ENCODE measurements at regions not wholly inside any gene's neighbourhood (a gene's known extent, or its start where the extent isn't known, plus 50 kb on each side); places are given as distances from the start of the nearest gene placed in this dataset.
A peak's percentile ranks its signal among the peaks of the same experiment; 100 is the strongest.
"Not testable (repeated sequence)": the region's sequence is repeated elsewhere in the genome, so short reads cannot be mapped to it uniquely, and the experiment has no call there.

DNA sequence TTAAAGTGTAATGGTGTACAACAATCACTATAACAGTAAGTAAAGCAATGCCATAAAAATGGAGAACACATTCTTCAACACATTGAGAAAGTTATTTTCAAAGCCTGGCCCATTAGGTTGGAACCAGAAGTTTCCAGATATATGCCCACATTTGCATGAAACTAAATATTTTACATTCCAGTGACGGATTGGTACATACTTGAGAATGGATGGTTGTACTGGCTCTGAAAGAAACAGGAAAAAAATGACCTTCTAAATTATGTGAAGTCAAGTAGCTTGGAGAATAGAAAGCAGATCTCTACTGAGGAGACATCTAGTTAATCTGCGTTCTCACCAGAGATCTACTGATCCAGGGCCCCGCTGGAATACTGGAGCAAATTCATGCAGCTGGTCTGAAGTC, 1037.0 kb downstream of the NR2F1-AS1 start:
- DNase-seq, result no peak

DNA sequence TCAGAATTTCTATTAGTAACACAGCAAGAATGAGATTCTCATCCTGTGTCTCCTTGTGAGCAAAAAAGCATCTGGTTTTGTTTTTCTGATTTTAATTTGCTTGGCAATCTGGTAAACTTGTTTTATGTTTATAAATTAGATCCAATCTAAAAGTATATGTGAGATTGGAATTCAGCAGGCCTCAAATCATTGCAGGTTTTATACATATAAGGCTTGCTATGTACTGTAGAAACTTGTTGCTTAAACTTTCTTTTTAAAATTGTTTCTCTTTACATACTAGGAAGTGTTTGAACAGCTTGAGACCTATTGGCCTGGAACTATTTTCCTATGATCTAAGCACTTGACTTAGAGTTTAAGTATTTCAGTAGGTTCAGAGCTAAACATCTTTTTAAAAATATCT, 1037.8 kb downstream of the NR2F1-AS1 start:
- no peak for DNase-seq

DNA sequence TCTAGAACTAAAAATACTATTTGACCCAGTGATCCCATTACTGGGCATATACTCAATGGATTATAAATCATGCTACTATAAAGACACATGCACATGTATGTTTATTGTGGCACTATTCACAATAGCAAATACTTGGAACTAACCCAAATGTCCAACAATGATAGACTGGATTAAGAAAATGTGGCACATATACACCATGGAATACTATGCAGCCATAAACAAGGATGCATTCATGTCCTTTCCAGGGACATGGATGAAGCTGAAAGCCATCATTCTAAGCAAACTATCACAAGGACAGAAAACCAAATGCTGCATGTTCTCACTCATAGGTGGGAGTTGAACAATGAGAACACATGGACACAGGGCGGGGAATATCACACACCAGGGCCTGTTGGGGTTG, 1039.0 kb downstream of the NR2F1-AS1 start:
- DNase-seq, result not testable (repeated sequence)

DNA sequence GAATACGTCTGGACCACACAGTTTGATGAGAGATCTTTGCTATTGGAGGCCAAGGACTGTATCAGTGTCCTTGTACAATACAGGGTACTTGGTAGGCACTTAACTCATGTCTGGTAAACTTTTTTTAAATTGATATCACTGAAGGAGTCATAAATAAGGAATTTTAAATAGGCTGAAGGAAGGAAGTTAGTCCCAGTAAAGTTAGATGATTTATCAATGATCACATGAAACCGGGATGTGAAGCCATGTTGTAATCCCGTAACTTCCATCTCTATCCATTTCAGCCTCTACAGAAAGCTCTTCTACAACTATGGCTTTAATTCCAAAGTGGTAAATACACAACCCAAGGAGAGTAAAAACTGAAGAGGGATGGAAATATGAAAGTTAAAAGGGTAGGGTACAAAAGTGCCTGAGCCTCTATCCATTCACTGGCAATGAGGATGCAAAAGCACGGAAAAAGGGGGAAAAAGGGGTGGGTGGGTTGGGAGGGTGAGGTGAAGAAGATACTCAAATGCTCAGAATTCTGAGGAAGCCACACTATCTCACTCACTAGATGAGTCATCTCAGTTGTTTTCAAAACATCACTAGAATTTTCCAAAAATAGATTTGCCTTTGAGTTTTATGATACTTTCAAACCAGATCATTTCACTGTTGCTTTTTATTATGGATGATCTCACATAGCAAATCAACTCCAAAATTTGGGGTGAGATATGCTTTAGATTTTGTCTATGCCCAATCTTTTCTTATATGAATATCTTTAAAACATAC, 1053.5 kb downstream of the NR2F1-AS1 start:
- no peak for DNase-seq

DNA sequence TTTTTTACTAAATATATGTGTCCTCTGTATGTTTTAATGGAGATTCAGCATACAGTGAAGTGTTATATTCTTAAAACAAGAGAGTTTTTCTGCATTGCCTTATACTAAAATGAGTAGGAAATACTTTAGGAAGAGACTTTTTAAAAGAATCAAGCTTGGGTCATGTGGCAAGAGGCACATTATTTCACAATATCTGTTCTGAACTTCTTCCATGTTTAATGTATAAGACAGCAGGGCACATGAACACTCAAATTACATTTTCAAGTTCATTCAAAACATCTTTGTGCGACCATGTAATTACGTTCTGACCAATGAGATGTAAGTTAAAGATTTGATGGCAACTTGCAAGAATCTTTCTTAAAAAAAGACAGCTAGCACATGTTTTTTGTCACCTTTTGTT, 1055.9 kb downstream of the NR2F1-AS1 start:
- DNase-seq, result no peak

DNA sequence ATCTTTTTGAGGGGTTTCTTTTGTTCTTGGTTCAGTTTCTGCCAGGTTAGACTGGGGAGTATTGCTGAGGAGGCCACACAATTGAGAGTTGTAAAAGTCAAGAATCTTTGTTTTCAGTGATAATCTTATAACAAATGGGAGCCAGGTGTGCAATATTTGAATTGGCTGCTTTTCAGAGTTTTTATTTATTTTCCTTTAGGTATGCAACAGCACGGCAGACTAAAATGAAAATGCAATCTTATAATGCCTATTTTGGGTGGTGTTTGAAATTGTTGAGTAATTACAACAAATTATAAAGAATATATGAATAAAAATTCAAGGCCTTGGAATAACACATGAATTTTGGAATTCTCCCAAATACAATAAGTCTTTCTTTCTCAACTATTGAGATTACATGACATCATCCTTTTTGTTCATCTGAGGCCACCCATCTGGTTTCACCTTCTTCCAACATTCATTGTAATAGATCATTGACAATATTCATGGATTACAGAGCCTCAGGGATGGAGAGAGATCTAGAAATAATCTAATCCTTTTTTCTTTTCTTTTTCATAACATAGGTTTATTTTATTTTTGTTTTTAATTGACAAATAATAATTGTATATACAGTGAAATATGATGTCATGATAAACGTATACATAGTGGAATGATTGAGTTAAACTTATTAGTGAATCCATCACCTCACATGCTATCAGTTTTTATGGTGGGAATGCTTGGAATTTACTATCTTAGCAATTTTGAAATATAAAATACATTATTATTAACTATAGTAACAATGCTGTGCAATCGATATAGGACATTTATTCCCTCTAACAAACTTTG, 1061.0 kb downstream of the NR2F1-AS1 start:
- DNase-seq, result peak; percentile 61

DNA sequence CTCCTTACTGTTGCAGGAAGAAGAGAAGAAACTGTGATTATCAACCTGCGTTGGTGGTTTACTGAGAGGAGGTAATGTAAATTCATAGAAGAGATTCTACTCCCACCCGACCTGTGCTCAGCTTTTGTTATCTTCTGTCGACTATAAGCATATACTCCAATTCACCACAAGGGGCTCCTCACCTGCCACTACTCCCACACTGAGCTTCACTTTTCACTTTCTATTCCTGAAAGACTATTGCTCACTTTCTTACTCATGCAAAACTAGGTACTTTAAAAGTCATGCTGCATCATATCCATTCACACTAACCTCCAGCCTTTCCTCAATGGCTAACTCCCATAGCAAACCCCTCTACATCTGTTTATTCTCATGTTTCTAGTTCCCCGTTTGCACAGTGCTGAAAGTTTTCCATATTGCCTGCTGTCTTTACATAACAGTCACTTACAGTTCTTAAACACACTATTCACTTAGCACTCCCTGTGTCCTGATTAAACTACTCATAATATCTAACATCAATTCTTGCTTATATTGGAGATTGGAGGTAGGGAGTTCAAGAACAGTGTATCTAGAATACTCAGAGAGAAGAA, 1062.6 kb downstream of the NR2F1-AS1 start:
- peak; percentile 9 for DNase-seq

DNA sequence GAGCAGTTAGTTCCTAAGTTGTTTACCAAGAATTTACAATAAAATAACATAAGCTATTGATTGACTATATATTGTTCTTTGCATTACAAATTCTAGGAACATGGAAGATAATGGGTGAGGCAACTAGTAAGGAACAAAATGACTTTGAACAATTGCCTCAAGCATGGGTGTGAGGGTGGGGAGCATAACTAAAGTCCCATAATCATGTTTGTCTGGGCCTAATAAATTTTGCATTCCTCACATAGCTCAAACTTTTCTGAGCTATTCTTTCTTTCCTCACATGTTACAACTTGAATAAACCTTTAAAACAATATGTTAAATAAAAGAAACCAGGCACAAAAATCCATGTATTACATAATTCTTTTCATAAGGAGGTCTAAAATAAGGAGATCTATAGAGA, 1066.1 kb downstream of the NR2F1-AS1 start:
- no peak for DNase-seq

DNA sequence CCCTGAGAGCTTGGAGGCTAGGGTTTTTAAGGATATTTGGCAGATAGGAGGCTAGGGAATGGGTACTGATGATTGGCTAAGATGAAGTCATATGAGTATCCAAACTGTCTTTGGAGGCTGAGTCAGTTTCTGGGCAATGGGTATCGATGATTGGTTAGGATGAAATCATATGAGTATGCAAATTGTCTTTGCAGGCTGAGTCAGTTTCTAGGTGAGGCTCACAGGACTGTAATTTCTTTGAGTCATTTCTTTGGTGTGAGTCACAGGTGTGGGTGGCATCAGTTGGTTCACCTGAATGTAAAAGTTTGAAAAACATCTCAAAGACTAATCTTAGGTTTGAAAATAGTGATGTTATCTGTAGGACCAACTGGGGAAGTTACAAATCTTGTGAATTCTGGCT, 1068.0 kb downstream of the NR2F1-AS1 start:
- DNase-seq, result no peak

DNA sequence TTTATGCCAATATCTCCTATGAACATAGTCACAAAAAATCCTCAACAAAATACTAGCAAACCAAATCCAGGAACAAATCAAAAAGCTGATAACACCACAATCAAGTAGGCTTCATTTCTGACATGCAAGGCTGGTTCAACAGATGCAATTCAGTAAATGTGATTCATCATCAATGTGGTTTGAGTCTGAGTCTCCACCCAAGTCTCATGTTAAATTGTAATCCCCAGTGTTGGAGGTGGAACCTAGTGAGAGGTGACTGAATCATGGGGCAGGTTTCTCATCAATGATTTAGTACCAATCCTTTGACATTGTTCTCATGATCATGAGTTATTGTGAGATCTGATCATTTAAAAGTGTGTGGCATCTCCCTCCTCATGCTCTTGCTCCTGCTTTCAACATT, 1072.7 kb downstream of the NR2F1-AS1 start:
- DNase-seq, result no peak

DNA sequence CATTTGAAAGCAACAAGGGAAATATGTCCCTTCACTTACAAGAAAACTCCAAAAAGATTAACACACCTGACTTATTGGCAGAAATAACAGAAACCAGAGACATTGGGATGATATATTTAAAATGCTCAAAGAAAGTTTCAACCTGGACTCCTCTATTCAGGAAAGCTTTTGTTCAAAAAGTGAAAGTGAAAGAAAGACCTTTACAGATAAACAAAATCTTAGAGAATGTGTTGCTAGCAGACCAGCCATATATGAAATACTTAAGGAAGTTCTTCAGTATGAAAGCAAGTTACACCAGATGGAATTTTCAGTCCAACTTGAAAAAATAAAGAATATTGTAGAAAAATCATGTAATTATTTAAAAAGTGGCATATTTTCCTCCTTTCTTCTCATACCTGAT, 1075.1 kb downstream of the NR2F1-AS1 start:
- DNase-seq, result no peak

DNA sequence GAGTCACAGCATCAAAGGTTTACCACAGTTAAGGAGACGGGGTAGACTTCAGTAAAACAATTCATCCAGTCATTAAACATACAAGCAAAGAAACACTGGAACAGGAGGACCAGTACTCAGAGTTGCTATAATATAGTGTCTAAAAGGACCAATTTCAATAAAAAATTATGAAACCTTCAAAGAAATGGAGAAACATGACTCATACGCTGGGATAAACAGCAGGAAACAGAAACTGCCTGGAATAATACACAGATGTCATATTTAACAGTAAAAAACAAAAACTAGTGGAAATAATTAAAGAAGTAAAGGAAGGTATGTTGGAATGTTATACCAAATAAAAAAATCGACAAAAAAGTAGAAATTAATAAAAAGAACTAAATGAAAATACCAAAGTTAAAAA, 1075.9 kb downstream of the NR2F1-AS1 start:
- DNase-seq, result no peak

DNA sequence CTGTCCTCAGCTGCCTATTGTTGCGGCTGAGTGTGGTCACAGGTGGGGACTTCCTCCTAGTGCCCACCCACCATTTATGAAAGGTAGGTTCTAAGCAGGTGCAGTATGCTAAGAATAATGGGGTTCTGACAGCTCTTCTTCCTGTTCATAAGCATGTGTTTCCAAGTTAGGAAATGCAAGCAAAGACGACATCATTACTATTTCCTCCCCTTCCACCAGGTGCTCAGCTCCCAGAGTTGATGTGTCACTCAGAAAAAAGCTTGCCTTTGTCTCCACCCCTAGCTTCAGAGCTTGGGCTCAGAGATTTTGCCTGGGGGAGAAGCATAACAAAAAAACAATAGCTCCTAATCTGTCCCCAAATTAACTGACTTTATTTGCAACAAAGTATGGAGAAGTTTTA, 1076.7 kb downstream of the NR2F1-AS1 start:
- no peak for DNase-seq

DNA sequence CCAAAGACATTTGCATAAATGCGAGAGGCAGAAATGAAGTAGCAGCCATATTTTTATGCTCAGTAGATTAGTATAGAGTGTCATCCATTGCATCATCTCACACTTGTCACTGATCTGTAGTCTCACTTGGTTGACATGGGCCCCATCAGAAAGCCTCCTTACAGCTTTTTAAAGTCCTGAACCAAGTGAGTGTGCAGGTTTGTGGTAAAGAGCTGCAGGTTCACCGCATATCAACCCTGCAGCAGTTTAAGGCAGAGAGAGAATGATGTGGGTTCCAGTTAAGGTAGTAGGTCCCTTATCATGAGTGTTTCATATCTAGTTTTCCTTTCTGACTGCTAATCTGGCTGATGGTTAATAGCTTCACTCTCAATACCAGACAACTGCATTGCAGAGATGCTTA, 1080.3 kb downstream of the NR2F1-AS1 start:
- DNase-seq, result no peak

DNA sequence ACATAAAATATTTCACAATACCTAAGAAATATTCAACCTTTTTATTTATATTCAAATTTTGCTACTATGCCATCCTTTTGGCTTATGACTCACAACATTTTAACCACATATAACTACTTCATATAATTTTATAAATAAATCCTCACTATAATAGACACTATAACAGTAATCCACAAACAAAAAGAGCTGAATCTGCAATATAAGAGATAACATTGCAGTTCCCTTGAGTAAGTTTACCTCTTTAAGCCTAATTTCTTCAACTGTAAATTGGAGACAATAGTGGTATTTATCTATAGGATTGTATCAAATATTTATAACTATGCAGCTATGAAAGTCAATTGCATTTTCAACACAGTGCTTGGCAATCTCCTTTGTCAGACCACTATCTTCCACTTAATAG, 1084.5 kb downstream of the NR2F1-AS1 start:
- DNase-seq, result no peak

DNA sequence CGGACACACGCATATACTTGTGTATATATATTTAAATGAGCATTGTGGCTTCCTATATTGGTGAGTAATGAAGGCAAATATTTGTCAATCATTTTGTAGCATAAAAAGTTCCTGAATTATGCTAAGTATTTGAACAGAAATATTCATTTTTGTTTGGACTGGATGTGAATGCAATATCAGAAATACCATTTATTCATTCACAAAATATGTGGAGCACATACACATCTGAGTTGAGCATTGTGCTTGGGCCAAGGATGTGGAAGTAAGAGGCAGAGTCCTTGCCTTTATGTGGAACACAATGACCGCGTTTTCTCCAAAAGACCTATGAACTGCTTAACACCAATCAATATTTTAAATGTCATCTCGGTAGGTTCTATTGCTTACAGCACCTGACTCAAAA, 1086.5 kb downstream of the NR2F1-AS1 start:
- no peak for DNase-seq

DNA sequence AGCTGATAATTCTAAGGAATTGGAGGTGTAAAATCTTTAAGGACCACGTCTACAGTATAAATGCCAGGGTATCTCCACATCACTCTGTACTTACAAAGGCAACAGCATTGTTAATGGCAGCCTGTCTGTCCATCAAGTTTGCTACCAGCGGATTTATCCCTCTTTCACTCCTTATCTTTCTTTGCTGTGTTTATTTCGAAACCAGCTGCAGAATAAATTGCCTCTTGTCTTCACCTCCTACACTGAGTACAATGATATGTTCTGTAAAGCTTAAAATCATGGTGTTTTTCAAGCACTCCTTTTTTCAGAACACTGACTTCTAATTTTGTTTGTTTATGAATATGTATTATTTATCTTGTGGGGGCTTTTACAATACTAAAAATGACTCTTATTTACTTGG, 1088.1 kb downstream of the NR2F1-AS1 start:
- no peak for DNase-seq

DNA sequence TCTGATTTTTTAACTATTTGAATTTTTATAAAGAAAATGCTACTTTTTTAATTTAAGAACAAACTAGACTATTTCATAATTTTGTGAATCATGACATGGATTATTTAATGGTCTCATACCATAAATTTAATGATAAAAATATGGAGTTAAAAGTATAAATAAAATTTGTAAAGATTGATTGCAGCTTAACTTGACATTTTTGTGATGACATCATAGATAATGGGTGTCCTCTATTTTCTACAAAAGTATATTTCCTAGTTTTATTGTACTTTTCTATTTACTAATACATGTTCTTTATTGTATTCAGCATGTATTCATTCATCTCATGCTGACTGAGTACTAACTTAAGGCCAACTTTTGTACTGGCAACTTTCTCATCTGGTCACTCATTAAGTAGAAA, 1096.5 kb downstream of the NR2F1-AS1 start:
- no peak for DNase-seq

DNA sequence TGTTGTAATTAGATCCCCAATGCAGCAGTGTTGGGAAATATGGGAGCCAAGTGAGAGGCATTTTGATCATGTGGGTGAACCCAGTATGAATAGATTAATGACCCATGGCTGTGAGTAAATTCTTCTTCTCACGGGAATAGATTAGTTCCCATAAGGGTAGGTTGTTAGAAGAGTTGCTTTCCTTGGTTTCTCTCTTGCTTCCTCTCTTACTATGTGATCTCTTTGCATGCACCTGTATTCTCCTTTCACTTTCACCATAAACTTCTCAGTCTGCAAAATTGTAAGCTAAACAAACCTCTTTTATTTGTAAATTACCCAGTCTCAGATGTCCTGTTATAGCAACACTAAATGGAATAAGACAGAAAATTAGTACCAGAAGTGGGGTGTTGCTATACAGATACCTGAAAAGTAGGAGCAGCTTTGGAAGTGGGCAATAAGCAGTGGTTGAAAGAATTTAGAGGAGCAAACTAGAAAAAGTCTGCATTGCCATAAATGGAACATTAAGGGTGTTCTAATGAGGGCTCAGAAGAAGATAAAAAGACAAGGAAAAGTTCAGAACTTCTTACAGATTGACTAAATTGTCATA, 1090.0 kb upstream of the ARRDC3 start:
- no peak for DNase-seq

DNA sequence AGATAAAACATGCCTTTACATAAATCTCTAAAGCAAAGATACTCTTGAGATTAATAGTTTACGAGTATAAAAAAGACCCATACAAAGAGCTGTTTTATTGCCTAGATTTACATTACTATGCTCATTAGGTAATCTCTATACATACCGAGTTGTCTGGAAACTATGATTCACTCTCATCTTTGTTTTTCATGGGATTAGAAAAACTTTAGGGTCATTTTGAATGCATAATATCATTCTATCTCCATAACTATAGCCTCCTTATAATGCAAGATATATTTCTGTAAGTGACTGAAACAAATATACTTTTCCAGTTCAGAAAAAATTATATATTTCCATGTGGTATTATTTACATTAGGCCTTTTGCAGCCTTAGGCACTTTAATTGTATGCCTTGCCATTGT, 1088.7 kb upstream of the ARRDC3 start:
- no peak for DNase-seq

DNA sequence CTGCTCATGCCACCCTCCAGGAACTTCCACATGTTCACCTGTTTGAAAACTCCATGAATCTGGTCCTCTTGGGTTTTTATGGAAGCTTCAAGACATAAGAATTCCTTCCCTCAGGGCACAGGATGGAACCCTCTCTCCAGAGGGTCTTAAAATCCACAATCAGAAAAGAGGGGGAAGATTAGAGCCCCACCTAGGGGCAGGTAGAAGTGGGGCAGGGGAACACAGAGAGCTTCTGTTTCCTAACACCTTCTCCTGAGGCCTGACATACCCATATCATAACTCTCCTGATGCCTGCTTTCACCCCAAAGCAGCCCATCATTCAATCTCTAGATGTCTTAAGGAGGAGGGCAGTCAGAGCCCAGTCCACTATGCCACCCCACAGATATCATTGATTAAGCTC, 1087.7 kb upstream of the ARRDC3 start:
- no peak for DNase-seq

DNA sequence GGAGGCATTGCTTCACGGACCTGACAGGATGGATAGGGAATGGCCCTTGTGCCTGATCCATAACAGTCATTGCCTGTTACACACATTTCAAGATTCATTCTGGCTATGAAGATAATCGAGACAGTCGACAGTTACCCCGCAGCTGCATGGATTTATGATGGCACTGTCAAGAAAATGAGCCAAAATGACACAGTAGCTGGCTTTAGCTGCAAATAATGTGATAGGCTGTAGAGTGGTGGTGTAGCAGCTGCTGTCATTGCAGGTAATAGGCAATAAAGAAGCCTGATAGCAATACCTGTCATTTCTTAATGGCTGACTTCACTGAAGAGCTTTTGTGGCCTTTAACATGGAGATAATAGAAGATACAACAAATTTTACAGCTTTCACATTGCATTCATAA, 1085.2 kb upstream of the ARRDC3 start:
- DNase-seq, result no peak

DNA sequence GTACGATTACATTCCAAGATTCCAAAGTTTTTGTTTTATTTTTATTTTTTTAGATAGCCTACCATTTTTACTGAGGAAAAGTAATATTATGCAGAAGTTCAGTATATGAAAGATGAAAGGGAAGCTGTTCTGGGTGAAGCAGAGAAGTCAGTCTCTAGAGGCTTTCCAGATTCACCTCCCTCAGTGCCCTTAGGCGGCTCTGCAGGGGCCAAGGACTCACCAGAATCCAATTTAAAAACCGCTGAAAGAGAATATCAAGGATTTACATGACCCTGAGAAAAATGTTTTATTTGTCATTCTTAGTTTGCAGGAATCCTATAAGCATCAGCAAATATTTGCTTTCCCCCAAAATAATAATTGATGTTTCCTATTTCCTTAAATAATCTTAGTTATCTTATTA, 1084.6 kb upstream of the ARRDC3 start:
- no peak for DNase-seq

DNA sequence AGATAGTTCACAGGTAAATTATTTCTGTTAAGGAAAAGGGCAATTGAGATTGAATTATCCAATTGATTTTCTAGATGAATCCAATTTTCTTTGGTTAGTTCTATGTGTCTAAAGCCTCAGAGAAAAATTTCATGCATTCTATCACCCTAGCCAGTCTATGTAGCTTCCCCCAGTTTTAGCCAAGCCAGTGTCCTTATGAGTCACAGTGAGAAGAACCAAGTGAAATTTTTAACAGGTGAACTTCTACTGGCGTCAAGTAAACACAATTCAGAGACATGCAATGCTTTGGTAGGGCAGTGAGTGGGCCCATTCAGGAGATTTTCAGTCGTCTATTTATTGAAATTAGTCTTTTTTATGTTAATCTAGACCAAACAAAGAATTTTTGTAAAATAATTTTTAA, 1077.4 kb upstream of the ARRDC3 start:
- DNase-seq, result no peak

All from NCI-H1092 treated with DMSO at 0.1 percent for 48 hours (cell line).